K562 (cell line): ENCODE measurements at regions not wholly inside any gene's neighbourhood (a gene's known extent, or its start where the extent isn't known, plus 50 kb on each side); places are given as distances from the start of the nearest gene placed in this dataset.

ENCODE experiments used
- ATF4 ChIP-seq: fragments of 450-650 bp; formaldehyde crosslinking; IDR thresholded peaks from 2 replicates; pipeline ENCODE4 v1.4.0; 2022; ENCODE audit warnings: mild to moderate bottlenecking, moderate library complexity
- FOXK2 ChIP-seq, 2 experiments: fragments of 450-650 bp; IDR thresholded peaks in 1 of 2; conservative IDR thresholded peaks in 1 of 2; 2 replicates each; pipeline ENCODE4 v1.6.1; 2016; ENCODE audit warnings: low read depth in 2 of 2, mild to moderate bottlenecking in 1 of 2
- PBX2 ChIP-seq, 2 experiments: IDR thresholded peaks in 1 of 2; conservative IDR thresholded peaks in 1 of 2; 2 replicates each; pipeline ENCODE4 v1.6.1; 2016; ENCODE audit warnings: low read depth in 2 of 2, mild to moderate bottlenecking in 1 of 2, missing compliant biosample characterization in 1 of 2, missing genetic modification characterization in 1 of 2, moderate library complexity in 1 of 2
- POLR2AphosphoS5 ChIP-seq: IDR thresholded peaks from 2 replicates; pipeline ENCODE4 v1.6.1; 2011; ENCODE audit warnings: mild to moderate bottlenecking, low read depth, low read length, moderate library complexity; ENCODE audit not compliant: control insufficient read depth, insufficient read depth
- PTBP1 ChIP-seq: fragments of 200-400 bp; formaldehyde crosslinking; IDR thresholded peaks from 2 replicates; pipeline ENCODE4 v1.6.1; 2017; ENCODE audit warnings: low read depth, low read length
- RREB1 ChIP-seq: fragments of 250-450 bp; sonication (Bioruptor Pico); IDR thresholded peaks from 2 replicates; pipeline ENCODE4 v1.4.0; 2020
- SRSF9 ChIP-seq: fragments of 200-400 bp; formaldehyde crosslinking; IDR thresholded peaks from 2 replicates; pipeline ENCODE4 v1.6.1; 2017; ENCODE audit warnings: low read depth, low read length, borderline replicate concordance
- TAF15 ChIP-seq: fragments of 200-400 bp; formaldehyde crosslinking; IDR thresholded peaks from 2 replicates; pipeline ENCODE4 v1.6.1; 2017; ENCODE audit warnings: mild to moderate bottlenecking, low read depth, low read length, moderate library complexity
- ZBTB49 ChIP-seq: sonication (generic); formaldehyde crosslinking; IDR thresholded peaks from 2 replicates; pipeline ENCODE4 v1.8.0; 2022; ENCODE audit warnings: missing genetic modification reagents, mild to moderate bottlenecking, borderline replicate concordance
- ZNF280B ChIP-seq: fragments of 250-450 bp; sonication (Bioruptor Pico); IDR thresholded peaks from 2 replicates; pipeline ENCODE4 v1.5.1; 2021; ENCODE audit warnings: mild to moderate bottlenecking
- ZNF507 ChIP-seq: conservative IDR thresholded peaks from 2 replicates; pipeline ENCODE4 v1.6.1; 2017; ENCODE audit warnings: missing genetic modification characterization, missing compliant biosample characterization
- ZNF512 ChIP-seq: IDR thresholded peaks from 2 replicates; pipeline ENCODE4 v1.6.1; 2016; ENCODE audit warnings: missing genetic modification characterization, missing compliant biosample characterization

- TF ChIP-seq ZNF280B: no peak
- no peak for TF ChIP-seq FOXK2 (conservative IDR thresholded peaks at IDR 0.05 in 1 of 2, IDR thresholded peaks at IDR 0.05 in 1 of 2; ENCODE audit: low read depth in 2 of 2)
- TF ChIP-seq PTBP1: no peak
- no peak for TF ChIP-seq TAF15
- no peak for TF ChIP-seq ZNF507 (tag)
- TF ChIP-seq POLR2AphosphoS5: no peak
- TF ChIP-seq ZBTB49 (CRISPR knock-in tag): no peak
- no peak for TF ChIP-seq PBX2 (CRISPR knock-in tag; IDR thresholded peaks at IDR 0.05; ENCODE audit: low read depth)
- peak; percentile 54 for TF ChIP-seq PBX2 (tag; conservative IDR thresholded peaks at IDR 0.05; ENCODE audit: low read depth)
- no peak for TF ChIP-seq ZNF512 (tag)
- TF ChIP-seq RREB1 (CRISPR knock-in tag): no peak
- no peak for TF ChIP-seq ATF4 (CRISPR knock-in tag)
- TF ChIP-seq SRSF9: no peak
Measured at GRCh38 chr18:45560870-45561269, 54.4 kb upstream of the SLC14A2 start (continued).
